Fibroblast of villous mesenchyme (primary cell): ENCODE measurements at regions not wholly inside any gene's neighbourhood (a gene's known extent, or its start where the extent isn't known, plus 50 kb on each side); places are given as distances from the start of the nearest gene placed in this dataset.

Source experiments
- DNase-seq: peaks from one replicate; pipeline ENCODE4 v3.0.0-alpha.2; 2010; ENCODE audit warnings: low read depth
- H3K4me3 ChIP-seq: 2 replicates; pipeline ENCODE4 v1.5.1; 2011; ENCODE audit warnings: low read depth, mild to moderate bottlenecking, low read length
- CTCF ChIP-seq: IDR thresholded peaks from 2 replicates; pipeline ENCODE4 v1.5.1; 2012; ENCODE audit warnings: low read depth, mild to moderate bottlenecking, low read length; ENCODE audit not compliant: insufficient read depth

GRCh38 chr9:95803197-95803596 lies 72.3 kb upstream of the ERCC6L2 start:
- no peak for TF ChIP-seq CTCF
- DNase-seq, result no peak
- no peak overlapping the region for H3K4me3 ChIP-seq

- no peak overlapping the region for H3K4me3 ChIP-seq
- TF ChIP-seq CTCF, result no peak
- DNase-seq, result no peak
These were observed 73.7 kb upstream of the ERCC6L2 start for GRCh38 chr9:95801797-95802196.

GRCh38 chr9:95796029-95796428 lies 79.5 kb upstream of the ERCC6L2 start:
- no peak for DNase-seq
- no peak overlapping the region for H3K4me3 ChIP-seq
- TF ChIP-seq CTCF, result no peak

GRCh38 chr9:95793924-95794828 lies 81.3 kb upstream of the ERCC6L2 start:
- no peak overlapping the region for H3K4me3 ChIP-seq
- TF ChIP-seq CTCF, result no peak
- peak; percentile 94 for DNase-seq

GRCh38 chr9:95791695-95792094 lies 83.8 kb upstream of the ERCC6L2 start:
- no peak for TF ChIP-seq CTCF

GRCh38 chr9:95791286-95791685 lies 84.2 kb upstream of the ERCC6L2 start:
- DNase-seq, result no peak
- no peak for TF ChIP-seq CTCF
- no peak overlapping the region for H3K4me3 ChIP-seq

More at GRCh38 chr9:95791695-95792094, 83.8 kb upstream of the ERCC6L2 start:
- H3K4me3 ChIP-seq, result no peak overlapping the region
- no peak for DNase-seq

GRCh38 chr9:95788521-95788991 lies 86.9 kb upstream of the ERCC6L2 start:
- TF ChIP-seq CTCF, result no peak
- no peak for DNase-seq
- no peak overlapping the region for H3K4me3 ChIP-seq
